ENCODE measurements at regions not wholly inside any gene's neighbourhood (a gene's known extent, or its start where the extent isn't known, plus 50 kb on each side); places are given as distances from the start of the nearest gene placed in this dataset.

GRCh38 chr13:69109891-69110525, 997.6 kb upstream of the ATXN8OS start:
- Histone ChIP-seq H3K36me3 (ENCODE audit: low read length) (0 out of 2 replicates have a peak, but pooled peaks cover 3% of the 10 kb centered on the region), H3K9me3 (ENCODE audit: insufficient read depth, low read length) (peaks cover 18% of the 10 kb centered on the region; the same call in 1 of the 2 replicates), H3K9ac (ENCODE audit: low read length) (no peak overlapping the region), H3K27ac (ENCODE audit: low read depth, low read length) (no peak overlapping the region), H3K27me3 (ENCODE audit: low read length) (no peaks in the 10 kb centered on the region), H4K20me1 (ENCODE audit: low read depth, low read length) (no peaks in the 10 kb centered on the region), H3K79me2 (ENCODE audit: insufficient read depth, low read length) (no peaks in the 10 kb centered on the region), H3K4me3 (ENCODE audit: insufficient read depth, low read length, poor library complexity, severe bottlenecking) (no peak overlapping the region), H3F3A (ENCODE audit: insufficient read depth) (no peaks in the 10 kb centered on the region), H3K9me2 (replicated peaks; ENCODE audit: insufficient read depth, low read length) (no peaks in the 10 kb centered on the region), H2AFZ (ENCODE audit: low read depth, low read length, severe bottlenecking) (no peak overlapping the region), H3K4me2 (ENCODE audit: low read depth, low read length, poor library complexity, severe bottlenecking) (no peak overlapping the region)
- no peak for TF ChIP-seq CTCF (IDR thresholded peaks at IDR 0.05; ENCODE audit: insufficient read depth, low read length, poor library complexity, severe bottlenecking)
- TF ChIP-seq EZH2phosphoT487 (conservative IDR thresholded peaks at IDR 0.05; ENCODE audit: low read length) = no peak

- Histone ChIP-seq H3K4me2 (ENCODE audit: low read depth, low read length, poor library complexity, severe bottlenecking) (no peak overlapping the region), H3F3A (ENCODE audit: insufficient read depth) (no peaks in the 10 kb centered on the region), H2AFZ (ENCODE audit: low read depth, low read length, severe bottlenecking) (no peak overlapping the region)
Measured at GRCh38 chr13:69108486-69108885, 999.1 kb upstream of the ATXN8OS start.

GRCh38 chr13:69107436-69107835, 1000.2 kb upstream of the ATXN8OS start:
- Histone ChIP-seq H3K9me3 (ENCODE audit: insufficient read depth, low read length) (peaks cover 18% of the 10 kb centered on the region; the same call in 1 of the 2 replicates), H4K20me1 (ENCODE audit: low read depth, low read length) (no peaks in the 10 kb centered on the region), H3K4me2 (ENCODE audit: low read depth, low read length, poor library complexity, severe bottlenecking) (no peak overlapping the region), H3K9me2 (replicated peaks; ENCODE audit: insufficient read depth, low read length) (no peaks in the 10 kb centered on the region), H3F3A (ENCODE audit: insufficient read depth) (no peaks in the 10 kb centered on the region), H3K36me3 (ENCODE audit: low read length) (0 out of 2 replicates have a peak, but pooled peaks cover 3% of the 10 kb centered on the region), H2AFZ (ENCODE audit: low read depth, low read length, severe bottlenecking) (peak overlapping the region; percentile 12), H3K27ac (ENCODE audit: low read depth, low read length) (no peak overlapping the region), H3K27me3 (ENCODE audit: low read length) (no peaks in the 10 kb centered on the region), H3K9ac (ENCODE audit: low read length) (no peak overlapping the region), H3K79me2 (ENCODE audit: insufficient read depth, low read length) (no peaks in the 10 kb centered on the region), H3K4me3 (ENCODE audit: insufficient read depth, low read length, poor library complexity, severe bottlenecking) (no peak overlapping the region)
- TF ChIP-seq EZH2phosphoT487 (conservative IDR thresholded peaks at IDR 0.05; ENCODE audit: low read length) = no peak
- no peak for TF ChIP-seq CTCF (IDR thresholded peaks at IDR 0.05; ENCODE audit: insufficient read depth, low read length, poor library complexity, severe bottlenecking)

More at GRCh38 chr13:69108486-69108885, 999.1 kb upstream of the ATXN8OS start:
- H4K20me1 ChIP-seq (ENCODE audit: low read depth, low read length) = no peaks in the 10 kb centered on the region
- no peak overlapping the region for H3K9ac ChIP-seq (ENCODE audit: low read length)
- H3K9me2 ChIP-seq (replicated peaks; ENCODE audit: insufficient read depth, low read length) = no peaks in the 10 kb centered on the region
- H3K27ac ChIP-seq (ENCODE audit: low read depth, low read length) = no peak overlapping the region
- 0 out of 2 replicates have a peak, but pooled peaks cover 3% of the 10 kb centered on the region for H3K36me3 ChIP-seq (ENCODE audit: low read length)
- H3K9me3 ChIP-seq (ENCODE audit: insufficient read depth, low read length) = peaks cover 18% of the 10 kb centered on the region; the same call in 1 of the 2 replicates
- TF ChIP-seq EZH2phosphoT487 (conservative IDR thresholded peaks at IDR 0.05; ENCODE audit: low read length) (no peak), CTCF (IDR thresholded peaks at IDR 0.05; ENCODE audit: insufficient read depth, low read length, poor library complexity, severe bottlenecking) (no peak)
- no peaks in the 10 kb centered on the region for H3K27me3 ChIP-seq (ENCODE audit: low read length)
- no peak overlapping the region for H3K4me3 ChIP-seq (ENCODE audit: insufficient read depth, low read length, poor library complexity, severe bottlenecking)
- no peaks in the 10 kb centered on the region for H3K79me2 ChIP-seq (ENCODE audit: insufficient read depth, low read length)
